OCI-LY3 (cell line): ENCODE measurements at regions not wholly inside any gene's neighbourhood (a gene's known extent, or its start where the extent isn't known, plus 50 kb on each side); places are given as distances from the start of the nearest gene placed in this dataset.

Experiments
- EZH2phosphoT487 ChIP-seq: fragments of 200-600 bp; shearing (Covaris generic); IDR thresholded peaks from 2 replicates; pipeline ENCODE4 v1.6.1; 2018; ENCODE audit warnings: antibody characterized with exemption, mixed run types, low read depth
- TF ChIP-seq, protein P1 (sequence below): fragments of 200-600, 300-600 bp; sonication (generic); IDR thresholded peaks from 2 replicates; pipeline ENCODE4 v1.5.1; 2014; ENCODE audit warnings: antibody characterized with exemption, low read length, low read depth

DNA sequence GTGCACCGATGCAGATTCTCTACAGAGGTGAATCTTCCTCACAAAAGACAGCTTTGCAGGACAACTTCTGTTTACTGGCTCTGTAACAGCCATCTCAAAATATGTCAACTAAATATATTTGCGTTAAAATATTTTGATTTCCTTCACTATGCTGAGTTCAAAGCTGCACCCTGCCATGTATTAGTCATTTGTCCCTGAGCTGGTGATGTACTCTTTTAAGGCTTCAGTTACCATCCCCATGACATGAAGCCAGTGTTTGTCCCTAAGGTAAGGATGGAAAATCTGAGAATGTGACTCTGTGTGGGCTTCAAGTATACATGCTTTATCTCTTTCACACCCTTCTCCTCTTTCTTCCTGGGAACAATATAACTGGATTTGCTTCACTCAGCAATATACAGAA is 70.2 kb upstream of the BTG3 start:
- TF ChIP-seq, protein P1, sequence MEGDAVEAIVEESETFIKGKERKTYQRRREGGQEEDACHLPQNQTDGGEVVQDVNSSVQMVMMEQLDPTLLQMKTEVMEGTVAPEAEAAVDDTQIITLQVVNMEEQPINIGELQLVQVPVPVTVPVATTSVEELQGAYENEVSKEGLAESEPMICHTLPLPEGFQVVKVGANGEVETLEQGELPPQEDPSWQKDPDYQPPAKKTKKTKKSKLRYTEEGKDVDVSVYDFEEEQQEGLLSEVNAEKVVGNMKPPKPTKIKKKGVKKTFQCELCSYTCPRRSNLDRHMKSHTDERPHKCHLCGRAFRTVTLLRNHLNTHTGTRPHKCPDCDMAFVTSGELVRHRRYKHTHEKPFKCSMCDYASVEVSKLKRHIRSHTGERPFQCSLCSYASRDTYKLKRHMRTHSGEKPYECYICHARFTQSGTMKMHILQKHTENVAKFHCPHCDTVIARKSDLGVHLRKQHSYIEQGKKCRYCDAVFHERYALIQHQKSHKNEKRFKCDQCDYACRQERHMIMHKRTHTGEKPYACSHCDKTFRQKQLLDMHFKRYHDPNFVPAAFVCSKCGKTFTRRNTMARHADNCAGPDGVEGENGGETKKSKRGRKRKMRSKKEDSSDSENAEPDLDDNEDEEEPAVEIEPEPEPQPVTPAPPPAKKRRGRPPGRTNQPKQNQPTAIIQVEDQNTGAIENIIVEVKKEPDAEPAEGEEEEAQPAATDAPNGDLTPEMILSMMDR, result no peak
- no peak for TF ChIP-seq EZH2phosphoT487
